HEK293 (cell line): ENCODE measurements at regions not wholly inside any gene's neighbourhood (a gene's known extent, or its start where the extent isn't known, plus 50 kb on each side); places are given as distances from the start of the nearest gene placed in this dataset.

Experiments
- PRDM4 ChIP-seq: fragments of 450-650 bp; formaldehyde crosslinking; IDR thresholded peaks from 2 replicates; pipeline ENCODE4 v1.5.1; 2017; ENCODE audit warnings: missing biosample characterization, missing genetic modification characterization
- ZNF266 ChIP-seq: fragments of 450-650 bp; formaldehyde crosslinking; IDR thresholded peaks from 2 replicates; pipeline ENCODE4 v1.5.1; 2016; ENCODE audit warnings: missing biosample characterization, missing genetic modification characterization, low read depth
- TF ChIP-seq, protein P1 (sequence below): fragments of 450-650 bp; formaldehyde crosslinking; optimal IDR thresholded peaks from 2 replicates; pipeline ENCODE3; 2016; ENCODE audit warnings: missing biosample characterization, mild to moderate bottlenecking, missing genetic modification characterization
- TF ChIP-seq, protein P2 (sequence below): fragments of 450-650 bp; formaldehyde crosslinking; IDR thresholded peaks from 2 replicates; pipeline ENCODE4 v1.5.1; 2016; ENCODE audit warnings: missing biosample characterization, missing genetic modification characterization

DNA sequence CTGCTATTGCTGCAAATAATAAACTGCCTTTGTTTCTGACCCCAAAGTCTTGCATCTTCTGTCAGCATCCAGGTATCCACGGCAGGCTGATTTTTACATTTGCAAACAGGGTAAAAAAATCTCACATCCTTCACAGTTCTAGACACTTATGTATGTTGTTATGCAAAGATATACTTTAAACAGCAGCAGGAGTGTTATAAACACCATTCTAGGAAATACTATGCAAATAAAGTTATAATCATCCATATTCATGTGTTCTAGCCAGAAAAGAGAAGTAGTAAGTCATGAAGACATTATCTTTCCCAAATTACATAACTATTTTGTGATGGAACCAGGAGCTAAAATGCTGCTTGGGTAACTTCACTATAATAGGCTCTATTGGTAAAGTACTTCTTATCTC is 534.2 kb downstream of the LTN1 start:
- TF ChIP-seq ZNF266 (tag by site-specific recombination) (no peak), PRDM4 (tag by site-specific recombination) (no peak)
- TF ChIP-seq, protein P1, sequence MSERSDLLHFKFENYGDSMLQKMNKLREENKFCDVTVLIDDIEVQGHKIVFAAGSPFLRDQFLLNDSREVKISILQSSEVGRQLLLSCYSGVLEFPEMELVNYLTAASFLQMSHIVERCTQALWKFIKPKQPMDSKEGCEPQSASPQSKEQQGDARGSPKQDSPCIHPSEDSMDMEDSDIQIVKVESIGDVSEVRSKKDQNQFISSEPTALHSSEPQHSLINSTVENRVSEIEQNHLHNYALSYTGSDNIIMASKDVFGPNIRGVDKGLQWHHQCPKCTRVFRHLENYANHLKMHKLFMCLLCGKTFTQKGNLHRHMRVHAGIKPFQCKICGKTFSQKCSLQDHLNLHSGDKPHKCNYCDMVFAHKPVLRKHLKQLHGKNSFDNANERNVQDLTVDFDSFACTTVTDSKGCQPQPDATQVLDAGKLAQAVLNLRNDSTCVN = no peak
- TF ChIP-seq, protein P2, sequence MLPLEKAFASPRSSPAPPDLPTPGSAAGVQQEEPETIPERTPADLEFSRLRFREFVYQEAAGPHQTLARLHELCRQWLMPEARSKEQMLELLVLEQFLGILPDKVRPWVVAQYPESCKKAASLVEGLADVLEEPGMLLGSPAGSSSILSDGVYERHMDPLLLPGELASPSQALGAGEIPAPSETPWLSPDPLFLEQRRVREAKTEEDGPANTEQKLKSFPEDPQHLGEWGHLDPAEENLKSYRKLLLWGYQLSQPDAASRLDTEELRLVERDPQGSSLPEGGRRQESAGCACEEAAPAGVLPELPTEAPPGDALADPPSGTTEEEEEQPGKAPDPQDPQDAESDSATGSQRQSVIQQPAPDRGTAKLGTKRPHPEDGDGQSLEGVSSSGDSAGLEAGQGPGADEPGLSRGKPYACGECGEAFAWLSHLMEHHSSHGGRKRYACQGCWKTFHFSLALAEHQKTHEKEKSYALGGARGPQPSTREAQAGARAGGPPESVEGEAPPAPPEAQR (tag by site-specific recombination) = no peak
